Inflammatory macrophage treated with lipopolysaccharide for 1 hour (primary cell): ENCODE measurements at regions not wholly inside any gene's neighbourhood (a gene's known extent, or its start where the extent isn't known, plus 50 kb on each side); places are given as distances from the start of the nearest gene placed in this dataset.
"Not testable (repeated sequence)": the region's sequence is repeated elsewhere in the genome, so short reads cannot be mapped to it uniquely, and the experiment has no call there.

Source experiments
- DNase-seq, 2 donors: peaks; one replicate each; pipeline ENCODE4 v3.0.0-alpha.2; 2020 to 2022

GRCh38 chr6:76768556-76768955, 694.7 kb downstream of the HTR1B start:
- DNase-seq, result no peak

GRCh38 chr6:76764057-76764456, 691.6 kb upstream of the IMPG1 start:
- no peak for DNase-seq

DNA sequence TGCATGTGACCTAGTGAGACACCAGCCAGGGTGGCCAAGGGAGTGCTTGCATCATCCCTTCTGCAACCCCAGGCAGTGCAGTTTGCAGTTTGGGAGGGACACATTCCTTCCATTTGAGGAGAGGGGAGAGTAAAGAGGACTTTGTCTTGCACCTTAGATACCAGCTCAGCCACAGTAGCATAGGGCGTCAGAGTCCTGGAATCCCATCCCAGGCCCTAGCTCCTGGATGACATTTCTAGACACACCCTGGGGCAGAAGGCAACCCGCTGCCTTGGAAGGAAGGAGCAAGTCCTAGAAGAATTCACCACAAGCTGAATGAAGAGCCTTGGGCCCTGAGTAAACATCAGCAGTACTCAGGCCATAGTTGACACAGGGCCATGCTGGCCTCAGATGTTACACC, 680.4 kb upstream of the IMPG1 start:
- DNase-seq, result no peak

GRCh38 chr6:76745388-76745787, 672.9 kb upstream of the IMPG1 start:
- not testable (repeated sequence) for DNase-seq

DNA sequence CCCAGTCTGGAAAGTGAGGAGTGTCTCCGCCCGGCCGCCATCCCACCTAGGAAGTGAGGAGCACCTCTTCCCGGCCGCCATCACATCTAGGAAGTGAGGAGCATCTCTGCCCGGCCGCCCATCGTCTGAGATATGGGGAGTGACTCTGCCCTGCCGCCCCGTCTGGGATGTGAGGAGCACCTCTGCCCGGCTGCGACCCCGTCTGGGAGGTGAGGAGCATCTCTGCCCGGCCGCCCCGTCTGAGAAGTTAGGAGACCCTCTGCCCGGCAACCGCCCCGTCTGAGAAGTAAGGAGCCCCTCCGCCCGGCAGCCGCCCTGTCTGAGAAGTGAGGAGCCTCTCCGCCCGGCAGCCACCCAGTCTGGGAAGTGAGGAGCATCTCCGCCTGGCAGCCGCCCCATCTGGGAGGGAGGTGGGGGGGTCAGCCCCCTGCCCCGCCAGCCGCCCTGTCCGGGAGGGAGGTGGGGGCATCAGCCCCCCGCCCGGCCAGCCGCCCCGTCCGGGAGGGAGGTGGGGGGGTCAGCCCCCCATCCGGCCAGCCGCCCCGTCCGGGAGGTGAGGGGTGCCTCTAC, 671.8 kb upstream of the IMPG1 start:
- DNase-seq, result not testable (repeated sequence)

DNA sequence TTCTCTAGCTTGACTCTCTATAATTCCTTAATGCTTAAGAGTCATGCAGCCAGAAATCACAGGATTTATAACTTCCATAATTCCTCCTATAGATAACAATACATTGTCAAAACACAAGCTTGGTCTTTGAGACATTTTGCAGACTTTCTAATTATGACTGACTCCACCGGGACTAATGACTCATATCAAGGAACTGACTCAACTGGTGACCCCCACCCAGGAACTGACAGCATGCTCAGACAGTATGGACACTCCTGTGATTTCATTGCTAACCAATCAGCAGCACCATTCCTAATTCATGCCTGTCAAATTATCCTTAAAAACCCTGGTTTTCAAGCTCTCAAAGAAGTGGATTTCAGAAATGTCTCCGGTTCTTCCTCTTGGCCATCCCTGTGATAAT, 670.5 kb upstream of the IMPG1 start:
- no peak for DNase-seq

- no peak for DNase-seq
These were observed 647.0 kb upstream of the IMPG1 start for GRCh38 chr6:76719449-76719848.

DNA sequence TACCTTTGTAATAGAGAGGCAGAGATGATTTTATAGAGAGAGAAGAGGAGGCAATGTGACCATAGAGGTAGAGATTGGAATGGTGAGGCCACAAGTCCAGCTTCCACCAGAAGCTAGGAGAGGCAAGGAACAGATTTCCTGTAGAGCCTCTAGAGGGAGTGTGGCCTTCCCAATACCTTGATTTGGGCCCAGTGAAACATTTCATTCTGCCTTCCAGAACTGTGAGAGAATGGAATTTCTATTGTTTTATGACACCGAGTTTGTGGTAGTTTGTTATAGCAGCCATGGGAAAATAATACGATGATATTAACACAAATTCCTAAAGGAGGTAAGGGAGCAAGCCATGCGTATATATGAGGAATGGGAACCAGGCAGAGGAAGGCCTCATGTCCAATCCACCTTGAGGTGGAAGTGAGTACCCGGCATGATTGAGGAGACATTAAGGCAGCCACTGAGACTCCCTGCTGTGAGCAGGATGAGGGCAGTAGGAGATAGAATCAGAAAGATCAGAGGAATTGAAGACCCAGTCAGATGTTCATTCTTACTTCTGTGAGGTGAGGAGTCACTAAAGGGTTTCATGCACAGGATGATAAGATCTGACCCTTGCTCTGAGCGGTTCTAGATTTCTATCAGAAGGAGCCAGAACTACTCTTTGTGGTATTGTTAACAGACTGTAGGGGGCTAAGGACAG, 636.3 kb upstream of the IMPG1 start:
- no peak for DNase-seq

DNA sequence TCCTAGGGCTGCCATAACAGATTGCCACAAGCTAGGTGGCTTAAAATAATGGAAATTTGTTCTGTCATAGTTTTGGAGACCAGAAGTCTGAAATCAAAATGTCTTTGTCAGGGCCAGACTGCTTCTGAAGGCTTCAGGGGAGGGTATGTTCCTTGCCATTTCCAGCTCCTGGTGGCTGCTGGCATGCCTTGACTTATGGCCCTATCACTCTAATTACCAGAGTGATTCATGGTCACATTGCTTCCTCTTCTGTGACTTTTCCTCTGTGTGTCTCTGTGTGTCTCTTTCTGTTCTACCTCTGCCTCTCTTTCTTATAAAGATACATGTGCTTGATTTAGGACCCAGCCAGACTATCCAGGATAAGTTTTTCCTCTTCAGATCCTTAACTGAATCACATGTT, 635.2 kb upstream of the IMPG1 start:
- DNase-seq, result no peak

GRCh38 chr6:76706631-76707030, 634.2 kb upstream of the IMPG1 start:
- DNase-seq, result no peak

DNA sequence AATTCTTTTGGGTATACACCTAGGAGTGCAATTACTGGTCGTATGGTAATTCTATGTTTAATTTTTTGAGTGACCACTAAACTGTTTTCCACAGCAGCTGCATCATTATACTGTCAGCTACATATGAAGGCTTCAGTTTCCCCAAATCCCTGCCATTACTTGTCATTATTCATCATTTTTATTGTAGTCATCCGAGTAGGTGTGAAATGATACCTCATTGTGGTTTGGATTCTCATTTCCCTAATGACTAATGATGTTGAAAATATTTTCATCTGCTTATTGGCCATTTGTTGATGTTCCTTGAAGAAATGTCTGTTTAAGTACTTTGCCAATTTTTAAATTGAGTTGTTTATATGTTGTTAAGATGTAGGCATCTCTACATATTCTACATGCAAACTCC, 633.6 kb upstream of the IMPG1 start:
- no peak for DNase-seq

- no peak for DNase-seq
These were observed 631.3 kb upstream of the IMPG1 start for GRCh38 chr6:76703786-76704185.

GRCh38 chr6:76703285-76703684, 630.8 kb upstream of the IMPG1 start:
- no peak for DNase-seq

GRCh38 chr6:76702187-76702586, 629.7 kb upstream of the IMPG1 start:
- no peak for DNase-seq

DNA sequence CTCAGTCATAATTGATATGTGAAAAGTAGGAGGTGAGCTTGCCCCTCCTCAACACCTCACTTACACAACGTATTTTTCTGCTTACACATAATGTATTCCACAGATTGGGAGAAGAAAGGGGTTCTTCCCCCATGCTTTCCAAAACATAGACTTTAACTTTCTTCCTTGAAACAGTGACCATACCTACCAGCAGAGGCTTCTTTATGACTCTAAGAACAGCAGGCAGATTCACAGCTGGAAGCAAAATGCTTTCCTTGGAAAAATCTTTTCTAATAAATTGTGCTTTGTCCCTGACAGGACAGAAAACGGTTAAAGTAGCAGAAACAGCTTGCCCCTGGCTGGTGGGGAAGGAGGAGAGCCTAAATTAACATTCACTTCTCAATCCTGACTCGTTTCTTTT, 629.1 kb upstream of the IMPG1 start:
- DNase-seq, result no peak

GRCh38 chr6:76697585-76697984, 625.1 kb upstream of the IMPG1 start:
- DNase-seq, result no peak

- DNase-seq, result no peak
These were observed 622.3 kb upstream of the IMPG1 start for GRCh38 chr6:76694795-76695194.

- no peak for DNase-seq
These were observed 612.4 kb upstream of the IMPG1 start for GRCh38 chr6:76684875-76685274.

DNA sequence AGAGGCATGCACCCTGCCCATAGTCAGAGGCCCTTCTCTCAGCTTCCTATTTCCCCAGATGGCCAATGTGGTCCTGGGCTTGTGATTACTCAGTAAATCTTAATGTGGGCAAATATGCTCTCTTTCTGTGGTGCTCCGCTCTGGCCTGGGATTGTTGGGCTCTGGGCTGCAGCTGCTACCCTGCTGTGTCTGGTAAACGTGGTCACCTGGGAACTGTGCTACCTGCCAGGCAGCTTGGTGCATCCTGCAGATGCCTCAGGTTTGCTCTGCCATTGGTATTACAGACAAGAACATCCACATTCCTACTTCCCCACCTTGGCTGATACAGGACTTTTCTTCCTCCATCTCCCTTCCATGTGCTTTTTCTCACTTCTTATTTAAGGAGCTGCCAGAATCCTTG, 611.5 kb upstream of the IMPG1 start:
- DNase-seq, result no peak

DNA sequence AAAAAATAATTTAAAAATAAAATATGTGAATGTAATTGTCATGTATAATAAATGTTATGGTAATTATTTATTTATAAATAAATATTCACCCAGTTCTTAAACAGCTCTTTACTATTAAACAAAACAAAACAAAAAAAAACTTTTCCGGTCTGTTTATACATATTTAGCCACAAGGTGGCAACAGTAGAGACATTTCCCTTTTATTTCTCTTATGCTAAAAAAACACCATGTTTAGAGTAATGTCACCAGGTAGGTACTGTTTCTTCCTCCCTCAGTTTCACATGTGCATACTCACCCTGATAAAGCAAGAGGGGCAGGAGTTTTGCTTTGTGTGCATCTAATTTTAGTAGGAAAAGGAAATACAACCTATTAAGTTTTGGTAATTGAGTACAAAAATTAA, 610.4 kb upstream of the IMPG1 start:
- no peak for DNase-seq

DNA sequence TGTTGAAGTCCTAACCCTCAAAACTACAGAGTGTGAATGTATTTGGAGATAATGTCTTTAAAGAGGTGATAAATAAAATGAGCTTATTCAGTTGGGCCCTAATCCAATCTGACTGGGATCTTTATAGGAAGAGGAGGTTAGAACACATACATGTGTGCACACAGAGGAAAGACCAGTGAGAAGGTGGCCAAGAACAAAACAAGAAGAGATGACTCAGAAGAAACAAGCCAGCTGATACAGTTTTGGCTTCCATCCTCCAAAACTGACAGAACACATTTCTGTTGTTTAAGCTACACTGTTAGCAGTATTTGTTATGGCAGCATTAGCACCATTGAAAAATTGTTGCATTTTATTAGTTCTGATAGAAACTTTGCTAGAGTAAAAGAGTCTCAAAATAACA, 609.3 kb upstream of the IMPG1 start:
- no peak for DNase-seq

DNA sequence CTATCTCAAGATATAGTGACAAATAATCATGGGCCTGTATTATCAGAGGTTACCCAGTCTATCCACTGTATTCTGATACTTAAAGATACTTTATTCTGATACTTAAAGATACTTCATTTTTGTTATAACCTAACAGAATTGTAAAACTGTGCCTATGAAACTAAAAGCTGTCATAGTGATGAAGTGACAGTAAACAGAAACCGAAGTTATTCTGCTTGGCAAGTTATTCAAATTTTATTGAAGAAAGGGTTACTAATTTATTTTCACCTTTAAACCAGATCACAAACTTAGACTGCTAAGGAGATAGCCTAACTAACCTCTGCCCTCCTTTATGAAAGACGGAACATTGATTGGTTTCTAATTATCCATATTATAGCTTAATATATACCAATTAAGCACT, 604.6 kb upstream of the IMPG1 start:
- DNase-seq, result no peak

DNA sequence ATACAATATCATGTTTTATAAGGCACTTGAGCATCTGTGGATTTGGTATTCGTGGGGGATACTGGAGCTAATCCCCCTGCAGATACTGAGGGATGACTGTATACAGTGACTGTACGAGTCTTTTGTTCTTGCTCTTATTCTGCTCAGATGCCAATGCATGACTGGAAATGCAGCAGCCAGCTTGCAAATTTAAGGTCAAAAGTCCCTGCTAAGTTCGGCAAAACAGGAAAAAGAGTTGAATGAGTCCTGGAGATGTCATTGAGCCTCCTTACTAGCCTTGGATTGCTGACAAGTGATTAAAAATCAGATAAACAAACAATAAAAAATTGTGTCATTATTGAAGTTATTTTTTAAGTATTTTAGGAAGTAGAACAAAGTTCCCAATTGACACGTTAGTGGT, 599.3 kb upstream of the IMPG1 start:
- DNase-seq, result no peak

GRCh38 chr6:76644231-76644630, 571.8 kb upstream of the IMPG1 start:
- DNase-seq, result no peak

GRCh38 chr6:76639941-76640340, 567.5 kb upstream of the IMPG1 start:
- no peak for DNase-seq
